CD4-positive, alpha-beta T cell (primary cell): ENCODE measurements at regions not wholly inside any gene's neighbourhood (a gene's known extent, or its start where the extent isn't known, plus 50 kb on each side); places are given as distances from the start of the nearest gene placed in this dataset.

Source experiments
- ATAC-seq: fragments of 200-7000 bp; cut with Tn5 transposase; one replicate; pipeline ENCODE4 v1.10.0; 2022; ENCODE audit warnings: mild to moderate bottlenecking; ENCODE audit not compliant: poor library complexity
- CTCF ChIA-PET: fragments of 350-600 bp; sonication (Branson Sonifier 250); formaldehyde crosslinking; loops from one replicate; lab custom pipeline; 2021; ENCODE audit warnings: antibody characterized with exemption, inconsistent platforms; lab: Charles Lee
- POLR2A ChIA-PET: fragments of 350-600 bp; sonication (Branson Sonifier 250); formaldehyde crosslinking; loops from one replicate; lab custom pipeline; 2021; ENCODE audit warnings: antibody characterized with exemption, inconsistent platforms; lab: Charles Lee
- DNase-seq, 14 experiments: peaks; one replicate each; pipeline ENCODE4 v3.0.0-alpha.2; 2013 to 2020; ENCODE audit warnings: mixed read lengths in 2 of 14
- H3K27ac ChIP-seq, 2 donors: one replicate each; pipeline versions ENCODE4 v1.5.1 to v1.7.0; 2013; ENCODE audit warnings: low read length in 2 of 2, low read depth in 1 of 2, mild to moderate bottlenecking in 1 of 2
- H3K27me3 ChIP-seq, 2 experiments: 1 replicate in 1 of 2; 2 replicates in 1 of 2; pipeline versions ENCODE4 v1.6.1 to v1.7.0; 2013; ENCODE audit warnings: low read length in 2 of 2, control low read depth in 1 of 2, mild to moderate bottlenecking in 1 of 2, moderate library complexity in 1 of 2; ENCODE audit not compliant: insufficient read depth in 2 of 2, control insufficient read depth in 1 of 2
- H3K36me3 ChIP-seq: one replicate; pipeline ENCODE4 v1.6.1; 2013; ENCODE audit warnings: low read length, control low read depth; ENCODE audit not compliant: insufficient read depth
- H3K4me1 ChIP-seq: one replicate; pipeline ENCODE4 v1.6.1; 2013; ENCODE audit warnings: low read length, control low read depth; ENCODE audit not compliant: insufficient read depth
- H3K4me3 ChIP-seq: one replicate; pipeline ENCODE4 v1.5.1; 2013; ENCODE audit warnings: mild to moderate bottlenecking, low read length, moderate library complexity
- H3K9me3 ChIP-seq, 2 experiments: 1 replicate in 1 of 2; 2 replicates in 1 of 2; pipeline versions ENCODE4 v1.6.1 to v1.7.0; 2013; ENCODE audit warnings: low read length in 2 of 2, mild to moderate bottlenecking in 2 of 2, control low read depth in 1 of 2, moderate library complexity in 1 of 2; ENCODE audit not compliant: control insufficient read depth in 1 of 2, insufficient read depth in 1 of 2
- H3K27ac Mint-ChIP-seq: one replicate; pipeline ENCODE4 v1.8.0; 2020; ENCODE audit warnings: mixed read lengths
- H3K27me3 Mint-ChIP-seq: one replicate; pipeline ENCODE4 v1.8.0; 2021; ENCODE audit warnings: mixed read lengths
- H3K36me3 Mint-ChIP-seq: one replicate; pipeline ENCODE4 v1.8.0; 2021; ENCODE audit warnings: low read depth, mixed read lengths
- H3K4me1 Mint-ChIP-seq: one replicate; pipeline ENCODE4 v1.8.0; 2021; ENCODE audit warnings: low read depth, mixed read lengths
- H3K4me3 Mint-ChIP-seq: one replicate; pipeline ENCODE4 v1.8.0; 2020; ENCODE audit warnings: mild to moderate bottlenecking, mixed read lengths
- H3K9me3 Mint-ChIP-seq: one replicate; pipeline ENCODE4 v1.8.0; 2020; ENCODE audit warnings: mixed read lengths
- intact Hi-C, 2 experiments: fragments of 100-400 bp; cut with DNase I in 1 of 2; cut with micrococcal nuclease in 1 of 2; formaldehyde crosslinking; loops; one replicate each; pipeline versions ENCODE4 v1.15.1 to v1.9.0; 2023 to 2025; cut with DNase I, micrococcal nuclease
- TF ChIP-seq, protein P1 (sequence below): fragments of 200-600 bp; IDR thresholded peaks from one replicate; pipeline ENCODE4 v1.8.0; 2022; ENCODE audit warnings: antibody characterized with exemption, mild to moderate bottlenecking

DNA sequence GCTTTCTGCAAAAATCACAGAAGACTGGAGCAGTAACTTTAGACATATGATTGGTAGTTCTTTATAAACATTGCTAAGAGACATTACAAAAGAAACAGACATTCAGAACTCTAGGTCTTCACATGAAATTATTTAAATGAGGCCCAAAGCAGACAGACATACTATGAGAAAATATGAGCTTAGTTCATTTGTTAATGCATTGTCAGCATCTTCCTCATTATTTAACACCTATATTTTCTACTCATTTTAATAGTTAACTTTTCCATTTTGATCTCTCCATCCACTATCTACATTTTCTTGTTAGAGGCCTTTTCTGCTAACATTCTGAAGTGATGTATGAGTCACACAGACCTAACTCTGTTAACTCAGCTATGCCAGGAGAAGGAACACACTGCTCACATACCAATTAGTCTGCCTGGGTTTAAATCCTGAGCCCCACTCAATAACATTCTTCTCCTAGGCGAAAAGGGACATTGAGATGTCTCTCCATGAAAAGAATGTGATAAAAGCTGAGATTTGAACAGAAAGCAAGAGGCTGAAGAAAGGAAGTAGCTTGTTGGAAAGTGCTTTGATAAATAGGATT is 400.3 kb upstream of the PKDCC start:
- Mint-ChIP-seq H3K36me3 (no peaks in the 10 kb centered on the region), H3K27me3 (peaks cover 5% of the 10 kb centered on the region), H3K9me3 (no peaks in the 10 kb centered on the region), H3K27ac (no peak overlapping the region), H3K4me1 (no peaks in the 10 kb centered on the region), H3K4me3 (no peak overlapping the region)
- no peaks in the 10 kb centered on the region for H3K9me3 ChIP-seq
- intact Hi-C loops, result no loop called here
- H3K36me3 ChIP-seq, result no peaks in the 10 kb centered on the region
- H3K4me3 ChIP-seq, result no peak overlapping the region
- ChIA-PET CTCF (no interaction called here), POLR2A (no interaction called here)
- H3K27ac ChIP-seq, result no peak overlapping the region
- no peaks in the 10 kb centered on the region for H3K4me1 ChIP-seq
- TF ChIP-seq, protein P1, sequence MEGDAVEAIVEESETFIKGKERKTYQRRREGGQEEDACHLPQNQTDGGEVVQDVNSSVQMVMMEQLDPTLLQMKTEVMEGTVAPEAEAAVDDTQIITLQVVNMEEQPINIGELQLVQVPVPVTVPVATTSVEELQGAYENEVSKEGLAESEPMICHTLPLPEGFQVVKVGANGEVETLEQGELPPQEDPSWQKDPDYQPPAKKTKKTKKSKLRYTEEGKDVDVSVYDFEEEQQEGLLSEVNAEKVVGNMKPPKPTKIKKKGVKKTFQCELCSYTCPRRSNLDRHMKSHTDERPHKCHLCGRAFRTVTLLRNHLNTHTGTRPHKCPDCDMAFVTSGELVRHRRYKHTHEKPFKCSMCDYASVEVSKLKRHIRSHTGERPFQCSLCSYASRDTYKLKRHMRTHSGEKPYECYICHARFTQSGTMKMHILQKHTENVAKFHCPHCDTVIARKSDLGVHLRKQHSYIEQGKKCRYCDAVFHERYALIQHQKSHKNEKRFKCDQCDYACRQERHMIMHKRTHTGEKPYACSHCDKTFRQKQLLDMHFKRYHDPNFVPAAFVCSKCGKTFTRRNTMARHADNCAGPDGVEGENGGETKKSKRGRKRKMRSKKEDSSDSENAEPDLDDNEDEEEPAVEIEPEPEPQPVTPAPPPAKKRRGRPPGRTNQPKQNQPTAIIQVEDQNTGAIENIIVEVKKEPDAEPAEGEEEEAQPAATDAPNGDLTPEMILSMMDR, result no peak
- ATAC-seq (no peak), DNase-seq (no peak)
- H3K27me3 ChIP-seq, result no peaks in the 10 kb centered on the region

DNA sequence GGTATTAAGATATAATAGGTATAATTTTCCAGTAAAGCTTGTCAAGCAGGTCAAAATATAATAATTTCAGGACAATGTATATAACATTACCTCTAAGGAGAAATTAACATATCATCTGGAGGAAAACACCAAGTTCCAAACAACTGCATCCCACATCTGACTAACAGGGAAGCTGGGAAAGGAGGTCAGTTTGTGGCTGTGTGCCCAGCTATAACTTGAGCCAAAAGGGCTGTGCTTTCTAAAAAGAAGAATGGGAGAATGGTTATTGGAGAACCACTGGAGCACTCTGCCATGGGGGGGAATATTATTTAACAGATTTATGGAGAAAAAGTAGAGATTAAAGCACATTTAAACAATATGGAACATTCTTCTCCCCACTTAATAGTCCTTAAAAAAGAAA is 390.6 kb upstream of the PKDCC start:
- Histone ChIP-seq H3K4me1 (no peaks in the 10 kb centered on the region), H3K9me3 (no peaks in the 10 kb centered on the region), H3K27ac (no peak overlapping the region), H3K4me3 (no peak overlapping the region), H3K27me3 (no peaks in the 10 kb centered on the region), H3K36me3 (no peaks in the 10 kb centered on the region)
- no peak for ATAC-seq
- peaks cover 5% of the 10 kb centered on the region for H3K27me3 Mint-ChIP-seq
- CTCF ChIA-PET, result no interaction called here
- H3K36me3 Mint-ChIP-seq, result no peaks in the 10 kb centered on the region
- H3K4me3 Mint-ChIP-seq, result no peak overlapping the region
- POLR2A ChIA-PET, result no interaction called here
- H3K9me3 Mint-ChIP-seq, result no peaks in the 10 kb centered on the region
- no peak overlapping the region for H3K27ac Mint-ChIP-seq
- TF ChIP-seq, protein P1, result no peak
- H3K4me1 Mint-ChIP-seq, result no peaks in the 10 kb centered on the region
- no peak for DNase-seq
- intact Hi-C loops, result no loop called here

DNA sequence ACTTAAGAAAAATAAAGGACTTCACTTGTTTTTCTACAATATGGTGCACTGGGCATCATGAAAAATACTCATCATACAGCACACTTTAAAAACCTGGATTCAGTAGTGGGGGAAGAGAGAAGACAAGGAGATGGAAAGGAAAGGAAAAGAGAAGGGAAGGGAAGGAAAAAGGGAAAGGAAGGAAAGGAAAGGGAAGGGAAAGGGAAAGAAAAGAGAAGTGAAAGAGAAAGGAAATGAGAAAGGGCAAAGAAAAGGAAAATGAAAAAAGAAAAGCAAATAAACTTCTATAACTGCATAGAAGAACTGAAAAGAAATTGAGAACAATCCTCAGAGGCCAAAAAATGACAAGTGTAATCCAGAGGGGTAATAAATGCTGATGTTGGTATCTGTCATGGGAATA is 388.1 kb upstream of the PKDCC start:
- Histone ChIP-seq H3K9me3 (no peaks in the 10 kb centered on the region), H3K27me3 (no peaks in the 10 kb centered on the region), H3K4me3 (no peak overlapping the region), H3K27ac (no peak overlapping the region), H3K36me3 (no peaks in the 10 kb centered on the region), H3K4me1 (no peaks in the 10 kb centered on the region)
- TF ChIP-seq, protein P1, result no peak
- H3K36me3 Mint-ChIP-seq, result no peaks in the 10 kb centered on the region
- no peak for ATAC-seq
- ChIA-PET POLR2A (no interaction called here), CTCF (no interaction called here)
- H3K4me1 Mint-ChIP-seq, result no peaks in the 10 kb centered on the region
- no peak overlapping the region for H3K4me3 Mint-ChIP-seq
- no peaks in the 10 kb centered on the region for H3K9me3 Mint-ChIP-seq
- intact Hi-C loops, result no loop called here
- peaks cover 5% of the 10 kb centered on the region for H3K27me3 Mint-ChIP-seq
- no peak overlapping the region for H3K27ac Mint-ChIP-seq
- DNase-seq, result no peak
